Left lung (tissue), 4 donors: ENCODE measurements at regions not wholly inside any gene's neighbourhood (a gene's known extent, or its start where the extent isn't known, plus 50 kb on each side); places are given as distances from the start of the nearest gene placed in this dataset.
A peak's percentile ranks its signal among the peaks of the same experiment; 100 is the strongest.

ENCODE experiments used
- ATAC-seq: fragments of 200-7000 bp; cut with Tn5 transposase; one replicate; pipeline ENCODE4 v1.9.1; 2020; ENCODE audit warnings: moderate library complexity
- DNase-seq, 4 donors: peaks; one replicate each; pipeline ENCODE4 v3.0.0-alpha.2; 2013 to 2020
- H3K27ac ChIP-seq, 2 donors: fragments of 200-600 bp; sonication (generic) in 1 of 2; one replicate each; pipeline versions ENCODE4 v1.5.0 to v1.8.0; 2020 to 2021
- H3K27me3 ChIP-seq, 2 donors: fragments of 200-600 bp; sonication (generic) in 1 of 2; one replicate each; pipeline versions ENCODE4 v1.5.0 to v1.8.0; 2020 to 2021
- H3K36me3 ChIP-seq, 2 donors: fragments of 200-600 bp; sonication (generic) in 1 of 2; one replicate each; pipeline versions ENCODE4 v1.5.0 to v1.8.0; 2020 to 2021
- H3K4me1 ChIP-seq, 2 donors: fragments of 200-600 bp; one replicate each; pipeline ENCODE4 v1.8.0; 2021
- H3K4me3 ChIP-seq, 2 donors: fragments of 200-600 bp; sonication (generic) in 1 of 2; one replicate each; pipeline versions ENCODE4 v1.5.0 to v1.8.0; 2020 to 2021; ENCODE audit warnings: mild to moderate bottlenecking in 1 of 2
- H3K9me3 ChIP-seq, 2 donors: fragments of 200-600 bp; sonication (generic) in 1 of 2; one replicate each; pipeline versions ENCODE4 v1.5.0 to v1.8.0; 2020 to 2021
- intact Hi-C, 2 donors: fragments of 100-400 bp; cut with DNase I; formaldehyde crosslinking; loops; one replicate each; pipeline versions ENCODE4 v1.11.2 to v1.14.2; 2022
- TF ChIP-seq, protein P1 (sequence below), 2 donors: fragments of 200-600 bp; sonication (generic) in 1 of 2; IDR thresholded peaks; one replicate each; pipeline versions ENCODE4 v1.5.0 to v1.8.0; 2021; ENCODE audit warnings: antibody characterized with exemption in 2 of 2
- donor health status: DM: no; HTN: yes; CAD: no.
- donor health status: DM: no; HTN: no; CAD: no.

DNA sequence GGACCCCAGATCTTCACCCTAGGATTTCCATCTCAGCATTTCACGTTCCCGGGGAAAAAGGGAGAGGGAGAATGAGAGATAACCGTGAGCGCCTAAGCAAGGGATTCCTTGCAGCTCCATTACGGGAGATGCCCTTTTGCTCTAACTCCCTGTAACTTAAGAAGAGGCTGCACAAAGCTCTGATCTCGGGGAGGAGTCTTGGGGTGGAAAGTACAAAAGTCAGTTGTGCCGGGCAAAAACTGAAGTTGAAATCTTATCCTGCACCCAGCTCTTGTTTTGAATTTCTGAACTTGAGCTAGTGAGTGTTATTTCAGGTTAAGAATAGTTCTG lies 256.4 kb upstream of the SOX21 start:
- peaks cover 67 to 83% of the 10 kb centered on the region in 2 donors for H3K27me3 ChIP-seq
- H3K4me3 ChIP-seq, result no peak overlapping the region
- H3K36me3 ChIP-seq, result no peaks in the 10 kb centered on the region
- TF ChIP-seq, protein P1, sequence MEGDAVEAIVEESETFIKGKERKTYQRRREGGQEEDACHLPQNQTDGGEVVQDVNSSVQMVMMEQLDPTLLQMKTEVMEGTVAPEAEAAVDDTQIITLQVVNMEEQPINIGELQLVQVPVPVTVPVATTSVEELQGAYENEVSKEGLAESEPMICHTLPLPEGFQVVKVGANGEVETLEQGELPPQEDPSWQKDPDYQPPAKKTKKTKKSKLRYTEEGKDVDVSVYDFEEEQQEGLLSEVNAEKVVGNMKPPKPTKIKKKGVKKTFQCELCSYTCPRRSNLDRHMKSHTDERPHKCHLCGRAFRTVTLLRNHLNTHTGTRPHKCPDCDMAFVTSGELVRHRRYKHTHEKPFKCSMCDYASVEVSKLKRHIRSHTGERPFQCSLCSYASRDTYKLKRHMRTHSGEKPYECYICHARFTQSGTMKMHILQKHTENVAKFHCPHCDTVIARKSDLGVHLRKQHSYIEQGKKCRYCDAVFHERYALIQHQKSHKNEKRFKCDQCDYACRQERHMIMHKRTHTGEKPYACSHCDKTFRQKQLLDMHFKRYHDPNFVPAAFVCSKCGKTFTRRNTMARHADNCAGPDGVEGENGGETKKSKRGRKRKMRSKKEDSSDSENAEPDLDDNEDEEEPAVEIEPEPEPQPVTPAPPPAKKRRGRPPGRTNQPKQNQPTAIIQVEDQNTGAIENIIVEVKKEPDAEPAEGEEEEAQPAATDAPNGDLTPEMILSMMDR (IDR thresholded peaks at IDR 0.05), result no peak
- no peak overlapping the region for H3K27ac ChIP-seq
- intact Hi-C loops, result no loop called here
- DNase-seq (no peak), ATAC-seq (no peak)
- H3K4me1 ChIP-seq, result peaks cover 3 to 12% of the 10 kb centered on the region in 2 donors
- no peaks in the 10 kb centered on the region for H3K9me3 ChIP-seq

DNA sequence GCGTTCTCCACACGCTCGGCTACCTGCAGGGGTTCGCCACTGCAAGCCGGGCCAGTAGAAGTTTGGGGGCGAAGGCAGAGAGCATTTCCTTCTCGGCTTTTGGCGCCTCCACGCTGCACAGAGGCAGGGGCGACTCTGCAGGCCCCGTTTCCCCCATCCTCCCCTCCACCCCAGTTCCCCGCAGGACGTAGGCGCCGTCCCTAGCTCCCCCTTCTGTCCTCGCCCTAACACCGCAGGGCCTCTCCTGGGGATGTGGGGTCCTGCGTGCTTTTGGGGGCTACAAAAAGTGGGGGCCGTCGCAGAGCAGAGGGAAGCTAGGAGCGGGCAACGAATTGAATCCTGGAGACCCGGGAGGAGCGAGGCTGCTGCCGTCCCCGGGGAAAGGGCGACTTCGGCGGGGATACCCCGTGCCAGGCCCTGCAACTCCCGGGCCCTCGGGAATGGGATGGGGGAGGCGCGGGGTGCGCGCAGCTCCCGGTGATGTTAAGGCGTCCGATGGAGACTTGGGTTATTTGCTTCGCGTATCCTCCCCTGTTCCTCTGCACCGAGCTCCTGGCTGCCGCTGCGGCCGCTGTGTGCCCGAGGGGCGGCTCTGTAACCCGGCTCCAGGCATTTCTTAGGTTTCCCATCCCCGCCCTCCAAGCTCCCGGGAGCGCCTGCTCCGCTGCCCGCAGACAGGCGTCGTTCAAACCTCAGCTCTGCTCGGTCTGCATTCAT lies 255.9 kb upstream of the SOX21 start:
- Histone ChIP-seq H3K27ac (no peak overlapping the region), H3K36me3 (no peaks in the 10 kb centered on the region), H3K9me3 (no peaks in the 10 kb centered on the region), H3K4me3 (no peak overlapping the region), H3K27me3 (peaks cover 67 to 88% of the 10 kb centered on the region in 2 donors), H3K4me1 (peaks cover 3 to 12% of the 10 kb centered on the region in 2 donors)
- TF ChIP-seq, protein P1 (IDR thresholded peaks at IDR 0.05), result no peak
- ATAC-seq (peak; percentile 67), DNase-seq (peak in 3 of 4 donors; percentile 15 to 58 (median 19))
- intact Hi-C loops, result no loop called here

DNA sequence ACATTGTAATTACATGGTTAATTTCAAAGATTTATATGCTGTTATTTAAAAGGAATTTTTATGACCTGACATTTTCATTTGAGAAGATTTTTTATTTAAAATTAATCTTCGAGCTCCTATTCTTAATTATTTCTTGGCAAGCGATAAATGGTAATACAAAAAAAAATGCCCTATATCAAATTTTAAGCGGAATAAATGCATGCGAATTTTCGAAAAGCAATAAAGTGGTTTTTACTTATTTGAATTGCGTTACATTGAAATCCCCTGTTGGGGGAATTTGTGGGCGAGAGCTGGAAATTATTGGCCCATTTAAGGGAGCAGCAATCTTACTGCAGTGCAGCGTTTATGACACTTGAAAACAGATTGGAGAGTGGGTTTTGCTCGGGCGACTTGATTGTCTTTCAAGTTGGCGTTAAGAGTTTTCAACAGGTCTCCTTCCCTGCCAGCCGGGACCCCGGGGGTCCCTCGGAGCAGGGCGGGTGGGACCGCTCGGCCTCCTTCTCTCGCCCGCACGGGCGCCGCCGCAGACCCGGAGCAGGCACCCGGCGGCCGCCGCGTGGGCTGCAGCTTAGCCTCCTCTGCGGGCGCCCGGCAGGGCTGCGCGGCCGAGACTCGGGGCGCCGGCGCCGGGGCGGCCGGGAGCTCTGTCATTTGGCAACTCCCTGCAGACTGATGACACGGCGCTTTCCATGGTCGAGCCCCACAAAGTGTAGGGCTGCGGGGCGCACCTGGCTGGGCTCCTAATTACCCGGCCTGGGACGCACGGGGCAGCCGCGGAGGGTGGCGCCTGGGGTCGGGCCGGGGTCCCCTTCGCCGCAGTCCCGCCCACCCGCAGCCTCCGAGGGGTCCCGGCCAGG lies 255.1 kb upstream of the SOX21 start:
- Histone ChIP-seq H3K27me3 (peaks cover 67 to 93% of the 10 kb centered on the region in 2 donors), H3K4me3 (no peak overlapping the region), H3K4me1 (peaks cover 3 to 12% of the 10 kb centered on the region in 2 donors), H3K36me3 (no peaks in the 10 kb centered on the region), H3K27ac (no peak overlapping the region), H3K9me3 (no peaks in the 10 kb centered on the region)
- ATAC-seq (peak; percentile 86), DNase-seq (peak in 3 of 4 donors; percentile 22 to 78 (median 25))
- intact Hi-C loops, result no loop called here
- TF ChIP-seq, protein P1 (IDR thresholded peaks at IDR 0.05), result no peak

DNA sequence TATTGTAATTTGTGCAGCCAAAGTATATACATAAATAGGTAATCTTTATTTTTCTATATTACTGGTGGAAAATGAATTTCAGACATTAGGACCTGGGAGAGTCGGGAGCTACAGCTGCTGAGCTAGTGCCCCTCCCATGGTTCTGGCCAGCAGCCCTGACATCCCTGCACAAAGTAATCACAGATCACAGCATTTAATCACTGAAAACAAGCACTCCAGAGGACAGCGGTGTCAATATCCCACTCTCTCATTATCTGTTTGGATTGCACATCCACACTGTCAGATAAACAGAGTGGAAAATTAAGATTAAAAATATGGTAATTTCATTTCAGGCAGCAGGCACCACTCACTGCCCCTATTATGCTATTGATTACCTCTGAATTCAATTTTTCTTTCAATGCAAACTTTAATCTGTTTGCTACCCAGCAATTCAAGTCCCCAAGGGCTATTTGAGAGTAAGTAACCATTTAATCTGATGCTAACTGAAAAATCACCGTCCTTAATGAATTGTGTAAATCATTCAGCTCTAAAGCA lies 254.1 kb upstream of the SOX21 start:
- DNase-seq (no peak), ATAC-seq (no peak)
- H3K4me3 ChIP-seq, result no peak overlapping the region
- peaks cover 3 to 12% of the 10 kb centered on the region in 2 donors for H3K4me1 ChIP-seq
- intact Hi-C loops, result no loop called here
- no peak overlapping the region for H3K27ac ChIP-seq
- TF ChIP-seq, protein P1 (IDR thresholded peaks at IDR 0.05), result no peak
- no peaks in the 10 kb centered on the region for H3K9me3 ChIP-seq
- peaks cover 67 to 85% of the 10 kb centered on the region in 2 donors for H3K27me3 ChIP-seq
- no peaks in the 10 kb centered on the region for H3K36me3 ChIP-seq

DNA sequence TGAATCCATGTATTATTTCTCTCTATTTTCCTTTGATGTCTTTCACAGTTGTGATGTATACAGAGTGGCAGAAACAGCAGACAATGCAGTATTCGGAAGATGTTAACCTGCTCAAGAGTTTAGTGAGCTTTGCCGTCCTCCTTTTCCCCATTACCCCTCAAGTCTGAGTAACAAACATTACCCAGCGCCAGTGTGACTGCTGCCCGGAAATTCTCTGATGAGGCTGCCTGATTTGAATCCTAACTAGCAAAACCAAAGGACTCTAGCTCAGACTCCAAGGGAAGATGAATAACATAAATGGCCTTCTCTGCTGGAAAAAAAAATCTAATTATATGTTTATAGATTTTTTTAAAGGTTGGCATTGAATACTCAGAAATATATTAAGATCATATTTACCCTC lies 247.3 kb upstream of the SOX21 start:
- Histone ChIP-seq H3K36me3 (no peaks in the 10 kb centered on the region), H3K4me1 (no peaks in the 10 kb centered on the region), H3K27ac (no peak overlapping the region), H3K4me3 (no peak overlapping the region), H3K9me3 (no peaks in the 10 kb centered on the region), H3K27me3 (peaks cover 0 to 19% of the 10 kb centered on the region in 2 donors)
- ATAC-seq (no peak), DNase-seq (no peak)
- TF ChIP-seq, protein P1 (IDR thresholded peaks at IDR 0.05), result no peak
- intact Hi-C loops, result no loop called here
